ENCODE measurements at regions not wholly inside any gene's neighbourhood (a gene's known extent, or its start where the extent isn't known, plus 50 kb on each side); places are given as distances from the start of the nearest gene placed in this dataset.
"Not testable (repeated sequence)": the region's sequence is repeated elsewhere in the genome, so short reads cannot be mapped to it uniquely, and the experiment has no call there.

GRCh38 chrX:82528525-82528924, 979.6 kb upstream of the POU3F4 start:
- DNase-seq (ENCODE audit: low read depth): no peak

- no peak for DNase-seq (ENCODE audit: low read depth)
Measured at GRCh38 chrX:82534086-82534597, 973.9 kb upstream of the POU3F4 start.

- DNase-seq (ENCODE audit: low read depth): not testable (repeated sequence)
Measured at GRCh38 chrX:82537205-82537604, 970.9 kb upstream of the POU3F4 start.

- no peak for DNase-seq (ENCODE audit: low read depth)
Measured at GRCh38 chrX:82541822-82542221, 966.3 kb upstream of the POU3F4 start.

- not testable (repeated sequence) for DNase-seq (ENCODE audit: low read depth)
Measured at GRCh38 chrX:82552201-82552600, 955.9 kb upstream of the POU3F4 start.

- no peak for DNase-seq (ENCODE audit: low read depth)
Measured at GRCh38 chrX:82556588-82556987, 951.5 kb upstream of the POU3F4 start.

- no peak for DNase-seq (ENCODE audit: low read depth)
Measured at GRCh38 chrX:82585868-82586267, 922.2 kb upstream of the POU3F4 start.

- no peak for DNase-seq (ENCODE audit: low read depth)
Measured at GRCh38 chrX:82589410-82589809, 918.7 kb upstream of the POU3F4 start.

- DNase-seq (ENCODE audit: low read depth): no peak
Measured at GRCh38 chrX:82591421-82591820, 916.7 kb upstream of the POU3F4 start.

- DNase-seq (ENCODE audit: low read depth): no peak
Measured at GRCh38 chrX:82626978-82627377, 881.1 kb upstream of the POU3F4 start.

- DNase-seq (ENCODE audit: low read depth): no peak
Measured at GRCh38 chrX:82627568-82627967, 880.5 kb upstream of the POU3F4 start.

GRCh38 chrX:82648062-82648461, 860.0 kb upstream of the POU3F4 start:
- no peak for DNase-seq (ENCODE audit: low read depth)

- no peak for DNase-seq (ENCODE audit: low read depth)
Measured at GRCh38 chrX:82649645-82650044, 858.4 kb upstream of the POU3F4 start.

GRCh38 chrX:82658492-82658891, 849.6 kb upstream of the POU3F4 start:
- no peak for DNase-seq (ENCODE audit: low read depth)

GRCh38 chrX:82666355-82666754, 841.7 kb upstream of the POU3F4 start:
- DNase-seq (ENCODE audit: low read depth): no peak

- DNase-seq (ENCODE audit: low read depth): no peak
Measured at GRCh38 chrX:82675104-82675503, 833.0 kb upstream of the POU3F4 start.

GRCh38 chrX:82676386-82676785, 831.7 kb upstream of the POU3F4 start:
- no peak for DNase-seq (ENCODE audit: low read depth)

- no peak for DNase-seq (ENCODE audit: low read depth)
Measured at GRCh38 chrX:82677286-82677685, 830.8 kb upstream of the POU3F4 start.

- no peak for DNase-seq (ENCODE audit: low read depth)
Measured at GRCh38 chrX:82692991-82693390, 815.1 kb upstream of the POU3F4 start.

GRCh38 chrX:82695066-82695465, 813.0 kb upstream of the POU3F4 start:
- no peak for DNase-seq (ENCODE audit: low read depth)

GRCh38 chrX:82703551-82703950, 804.5 kb upstream of the POU3F4 start:
- no peak for DNase-seq (ENCODE audit: low read depth)

GRCh38 chrX:82711457-82711856, 796.6 kb upstream of the POU3F4 start:
- DNase-seq (ENCODE audit: low read depth): no peak

- no peak for DNase-seq (ENCODE audit: low read depth)
Measured at GRCh38 chrX:82721891-82722290, 786.2 kb upstream of the POU3F4 start.

- no peak for DNase-seq (ENCODE audit: low read depth)
Measured at GRCh38 chrX:82723806-82724205, 784.3 kb upstream of the POU3F4 start.

- DNase-seq (ENCODE audit: low read depth): not testable (repeated sequence)
Measured at GRCh38 chrX:82727436-82727835, 780.7 kb upstream of the POU3F4 start.
